GM21515 (cell line): ENCODE measurements at regions not wholly inside any gene's neighbourhood (a gene's known extent, or its start where the extent isn't known, plus 50 kb on each side); places are given as distances from the start of the nearest gene placed in this dataset.

ENCODE experiments used
- ATAC-seq: cut with Tn5 transposase; IDR thresholded peaks from one replicate; pipeline ENCODE4 v1.9.1; 2021; ENCODE audit not compliant: unreplicated experiment

GRCh38 chr6:14187406-14187805, 69.8 kb downstream of the CD83 start:
- ATAC-seq, result no peak

GRCh38 chr6:14189074-14189473, 71.5 kb downstream of the CD83 start:
- no peak for ATAC-seq

GRCh38 chr6:14190191-14190928, 72.8 kb downstream of the CD83 start:
- ATAC-seq, result no peak

- no peak for ATAC-seq
Measured at GRCh38 chr6:14190929-14191224, 73.3 kb downstream of the CD83 start.

- ATAC-seq, result no peak
Measured at GRCh38 chr6:14191761-14192160, 74.2 kb downstream of the CD83 start.

- ATAC-seq, result no peak
Measured at GRCh38 chr6:14192216-14192788, 74.7 kb downstream of the CD83 start.

GRCh38 chr6:14193524-14193923, 76.0 kb downstream of the CD83 start:
- no peak for ATAC-seq

GRCh38 chr6:14194483-14194882, 76.9 kb downstream of the CD83 start:
- no peak for ATAC-seq

GRCh38 chr6:14194976-14195375, 77.4 kb downstream of the CD83 start:
- ATAC-seq, result no peak

GRCh38 chr6:14196026-14196425, 78.5 kb downstream of the CD83 start:
- no peak for ATAC-seq

- no peak for ATAC-seq
Measured at GRCh38 chr6:14197118-14197517, 79.5 kb downstream of the CD83 start.

GRCh38 chr6:14200047-14200446, 82.5 kb downstream of the CD83 start:
- no peak for ATAC-seq

- no peak for ATAC-seq
Measured at GRCh38 chr6:14202947-14203346, 85.4 kb downstream of the CD83 start.

GRCh38 chr6:14206391-14206790, 88.8 kb downstream of the CD83 start:
- no peak for ATAC-seq

- no peak for ATAC-seq
Measured at GRCh38 chr6:14207448-14207847, 89.9 kb downstream of the CD83 start.

- ATAC-seq, result no peak
Measured at GRCh38 chr6:14209000-14209399, 91.4 kb downstream of the CD83 start.

GRCh38 chr6:14210077-14210476, 92.5 kb downstream of the CD83 start:
- ATAC-seq, result no peak

GRCh38 chr6:14210663-14211561, 93.3 kb downstream of the CD83 start:
- peak; percentile 86 for ATAC-seq

- peak; percentile 3 for ATAC-seq
Measured at GRCh38 chr6:14211562-14211942, 94.0 kb downstream of the CD83 start.

GRCh38 chr6:14212020-14212419, 94.4 kb downstream of the CD83 start:
- no peak for ATAC-seq

- no peak for ATAC-seq
Measured at GRCh38 chr6:14212632-14213031, 95.1 kb downstream of the CD83 start.
